GM19372 (cell line): ENCODE measurements at regions not wholly inside any gene's neighbourhood (a gene's known extent, or its start where the extent isn't known, plus 50 kb on each side); places are given as distances from the start of the nearest gene placed in this dataset.
"Not testable (repeated sequence)": the region's sequence is repeated elsewhere in the genome, so short reads cannot be mapped to it uniquely, and the experiment has no call there.

Experiments
- ATAC-seq: cut with Tn5 transposase; IDR thresholded peaks from one replicate; pipeline ENCODE4 v1.9.1; 2021; ENCODE audit warnings: mild to moderate bottlenecking, low read depth, moderate library complexity; ENCODE audit not compliant: unreplicated experiment

DNA sequence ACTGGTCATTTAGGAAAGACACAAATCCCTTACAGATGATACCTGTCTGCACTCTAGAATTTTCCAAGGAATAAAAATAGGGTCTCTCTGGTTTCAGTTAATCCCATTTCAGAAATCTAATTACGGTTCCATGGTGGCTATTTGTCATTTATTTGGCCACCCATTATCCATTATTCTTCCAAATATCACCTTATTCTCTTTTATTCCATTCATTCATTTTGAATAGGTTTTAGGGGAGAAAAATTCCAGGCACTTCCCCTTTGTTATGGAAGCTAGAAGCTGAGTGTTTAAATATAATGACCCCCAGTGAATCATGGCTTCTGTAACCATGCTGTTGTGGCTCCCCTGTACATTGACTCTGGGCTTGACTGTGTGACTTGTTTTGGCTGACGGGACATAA, 420.8 kb upstream of the DPH6 start:
- no peak for ATAC-seq

DNA sequence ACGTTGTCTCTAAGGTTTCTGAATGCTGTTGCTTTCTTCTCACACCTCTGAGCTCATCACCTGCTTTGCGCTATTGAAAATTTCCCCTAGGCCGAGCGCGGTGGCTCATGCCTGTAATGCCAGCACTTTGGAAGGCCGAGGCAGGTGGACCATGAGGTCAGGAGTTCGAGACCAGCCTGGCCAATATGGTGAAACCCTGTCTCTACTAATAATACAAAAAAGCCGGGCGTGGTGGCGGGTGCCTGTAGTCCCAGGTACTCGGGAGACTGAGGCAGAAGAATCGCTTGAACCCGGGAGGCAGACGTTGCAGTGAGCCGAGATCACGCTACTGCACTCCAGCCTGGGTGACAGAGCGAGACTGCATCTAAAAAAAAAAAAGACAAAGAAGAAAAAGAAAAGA, 422.0 kb upstream of the DPH6 start:
- ATAC-seq, result not testable (repeated sequence)

DNA sequence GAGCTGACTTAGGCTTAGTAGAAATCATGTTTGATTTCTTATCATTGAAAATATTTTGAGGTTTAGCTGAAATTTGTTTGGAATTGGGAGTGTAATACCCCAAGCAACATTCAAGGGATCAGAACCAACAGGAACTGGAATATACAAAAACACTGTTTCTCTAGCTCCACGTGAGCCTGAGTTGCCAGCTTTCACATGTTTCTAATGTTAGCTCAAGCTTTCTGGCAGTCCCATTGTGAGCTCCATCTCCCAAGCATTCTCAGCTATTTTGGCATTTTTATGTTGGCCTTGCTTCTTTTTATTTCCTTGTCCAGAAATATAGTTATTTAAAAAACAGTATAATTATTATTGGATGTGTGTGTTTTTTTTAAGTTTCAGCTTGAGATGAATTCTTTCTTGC, 427.1 kb upstream of the DPH6 start:
- ATAC-seq, result no peak

DNA sequence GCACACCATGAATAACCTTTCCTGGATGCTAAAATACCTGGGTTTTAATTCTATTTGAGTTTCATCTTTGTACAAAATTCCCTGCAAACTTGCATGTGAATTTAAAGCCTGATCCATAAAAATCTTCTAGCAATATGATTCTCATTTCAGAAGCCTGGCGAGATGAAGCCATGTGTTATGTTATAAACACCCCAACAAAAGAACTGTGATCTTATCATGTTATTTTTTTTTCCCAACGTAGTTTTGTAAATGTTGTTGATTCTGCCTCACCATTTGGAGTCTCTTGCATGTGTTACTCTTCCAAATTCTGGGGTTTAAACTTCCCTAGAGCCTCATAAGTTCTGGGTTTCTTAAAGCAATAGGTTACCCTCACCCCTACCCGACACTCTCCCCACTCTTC, 428.1 kb upstream of the DPH6 start:
- no peak for ATAC-seq

DNA sequence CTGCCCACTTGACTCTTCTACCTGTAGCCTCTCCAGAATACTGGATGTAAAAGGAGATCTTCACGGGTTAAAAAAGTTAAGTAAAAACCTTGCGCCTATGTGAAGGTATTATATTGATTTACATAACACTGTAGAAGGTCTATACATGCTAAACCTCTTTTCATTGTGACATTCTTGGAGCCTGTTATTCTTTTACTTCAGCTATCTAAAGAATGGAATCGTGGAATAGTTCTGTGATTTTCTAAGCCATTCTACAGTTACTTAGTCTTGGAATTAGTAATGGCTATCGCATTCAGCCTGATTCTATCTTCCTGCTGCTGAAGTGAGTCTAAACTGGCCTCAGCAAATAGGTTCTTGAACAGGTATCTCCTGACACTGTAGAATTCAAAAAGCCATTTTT, 430.0 kb upstream of the DPH6 start:
- ATAC-seq, result no peak

DNA sequence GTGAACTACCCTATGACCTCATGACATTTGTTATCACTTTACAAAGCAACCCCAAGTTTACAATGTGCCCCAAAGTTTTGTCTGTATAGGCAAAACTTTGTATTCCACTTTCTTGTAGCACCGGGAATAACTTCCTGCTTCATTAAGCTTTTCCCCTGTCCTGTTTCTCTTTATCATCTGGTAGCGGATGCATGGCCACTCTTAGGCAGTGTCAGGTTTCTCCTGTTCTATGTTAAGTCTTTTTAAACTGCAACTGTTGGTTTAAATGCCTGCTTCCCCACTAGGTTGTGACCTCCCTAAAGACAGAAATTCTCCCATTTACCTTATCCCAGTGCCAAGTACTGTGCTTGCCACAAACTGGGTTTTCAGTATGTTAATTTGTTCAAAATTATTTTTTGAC, 433.6 kb upstream of the DPH6 start:
- no peak for ATAC-seq

DNA sequence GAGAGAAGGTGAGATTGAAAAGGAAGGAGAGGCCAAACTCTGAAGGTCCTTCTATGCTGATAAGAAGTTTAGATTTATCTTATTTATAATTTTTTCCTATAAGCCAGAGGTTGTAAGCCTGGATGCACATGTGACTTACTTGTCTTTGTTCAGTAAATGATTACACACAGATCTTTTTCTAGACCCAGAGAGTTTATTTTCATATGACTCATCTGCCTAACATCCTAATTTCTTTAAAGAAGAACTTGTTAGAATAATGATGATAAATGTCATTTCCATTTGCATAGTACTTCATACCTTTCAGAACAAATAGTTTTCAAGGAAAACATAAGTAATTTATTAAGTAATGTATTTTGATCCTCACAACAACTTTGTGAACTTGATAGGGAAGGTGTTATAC, 434.8 kb upstream of the DPH6 start:
- ATAC-seq, result no peak

DNA sequence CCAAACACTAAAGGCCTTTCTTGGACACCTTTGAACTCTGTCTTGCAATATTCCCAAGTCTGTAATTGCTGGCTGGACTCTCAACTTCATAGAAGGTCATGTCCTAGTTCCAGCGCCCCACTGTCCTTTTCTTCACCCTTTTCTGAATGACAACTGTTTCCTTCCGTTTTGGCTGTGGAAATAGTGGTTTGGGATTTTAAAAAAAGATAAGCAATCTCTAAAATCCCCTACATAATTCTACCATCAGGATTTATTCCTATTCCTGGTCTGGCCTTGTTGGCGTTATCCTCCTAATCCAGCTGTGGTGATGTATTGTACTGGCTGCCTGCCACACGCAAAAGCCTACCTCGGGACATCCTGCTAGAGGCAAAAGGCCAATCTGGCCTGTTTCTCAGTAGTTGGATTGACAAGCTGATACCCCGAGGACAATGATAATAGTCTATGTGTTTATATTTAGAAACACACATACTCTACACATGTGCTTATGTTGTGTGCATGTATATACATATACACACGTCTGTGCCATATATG, 440.3 kb upstream of the DPH6 start:
- no peak for ATAC-seq

DNA sequence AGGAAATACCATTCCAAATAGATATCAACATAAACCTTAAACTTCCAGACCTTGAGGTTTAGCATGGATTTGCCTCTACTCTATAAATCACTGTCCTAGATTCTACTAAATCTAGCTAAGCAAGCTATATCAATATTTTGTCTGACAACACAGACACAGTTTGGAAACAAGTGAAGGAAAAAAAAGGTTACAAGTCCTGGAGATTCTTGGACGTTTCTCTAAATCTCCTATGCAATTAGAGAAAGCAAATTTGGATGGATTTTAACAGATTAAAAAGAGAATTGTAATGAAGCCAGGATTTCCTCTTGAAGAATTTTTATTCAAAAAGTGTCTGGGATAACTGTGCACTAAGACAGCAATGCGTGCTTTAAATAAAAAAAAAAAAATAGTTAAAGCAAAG, 441.1 kb upstream of the DPH6 start:
- ATAC-seq, result no peak

DNA sequence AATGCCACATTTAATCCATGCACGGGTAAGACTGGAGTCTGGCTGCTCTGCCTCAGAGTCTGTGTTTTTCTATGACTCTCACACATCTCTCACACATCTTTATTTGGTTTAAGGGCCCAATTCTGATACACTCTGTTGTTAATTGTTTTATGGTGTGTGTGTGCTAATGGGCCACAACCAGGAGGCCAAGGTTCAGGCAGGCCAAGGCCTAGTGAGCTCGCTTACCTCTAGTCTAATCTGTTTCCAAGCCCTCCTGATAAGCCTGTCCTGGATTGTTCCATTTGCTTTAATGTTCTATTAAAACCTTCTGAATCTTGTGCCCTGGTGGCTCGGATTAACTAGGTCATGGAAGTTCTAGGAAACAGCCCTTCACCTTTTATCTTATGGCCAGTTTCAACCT, 445.4 kb upstream of the DPH6 start:
- ATAC-seq, result no peak

DNA sequence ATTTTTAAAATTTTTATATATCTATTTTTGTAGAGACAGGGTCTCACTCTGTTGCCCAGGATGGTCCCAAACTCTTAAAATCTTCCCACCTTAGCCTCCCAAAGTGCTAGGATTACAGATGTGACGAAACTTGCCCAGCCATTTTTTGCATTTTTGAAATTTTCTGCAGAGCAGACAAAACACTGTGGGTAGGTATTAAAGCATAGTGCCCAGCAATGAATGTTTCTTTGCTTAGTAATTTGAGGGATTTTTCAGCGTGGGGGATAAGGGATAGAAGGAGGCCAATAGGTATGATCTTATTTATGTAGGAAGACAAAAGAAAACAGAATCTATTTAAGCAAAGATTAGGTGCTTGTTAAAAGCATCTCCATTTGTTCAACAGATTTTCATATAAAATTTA, 446.8 kb upstream of the DPH6 start:
- no peak for ATAC-seq

DNA sequence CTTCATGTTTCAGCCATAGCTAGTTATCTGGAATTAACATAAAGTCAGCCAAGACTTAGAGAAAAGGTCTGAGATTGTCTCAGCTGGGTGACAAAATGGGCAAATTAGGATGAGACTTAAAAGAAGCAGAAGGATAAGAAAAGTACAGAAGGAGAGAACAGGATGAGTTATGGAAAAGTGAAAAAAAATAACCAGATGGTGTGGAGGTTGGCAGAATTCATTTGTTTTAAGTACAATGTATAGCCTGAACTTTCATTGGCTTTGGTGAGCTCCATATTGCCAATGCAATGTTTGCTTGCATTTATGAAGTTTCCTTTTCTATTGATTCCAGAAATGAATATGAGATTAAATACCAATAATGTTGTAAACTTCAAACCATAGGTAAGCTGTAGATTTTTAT, 447.2 kb upstream of the DPH6 start:
- ATAC-seq, result no peak

DNA sequence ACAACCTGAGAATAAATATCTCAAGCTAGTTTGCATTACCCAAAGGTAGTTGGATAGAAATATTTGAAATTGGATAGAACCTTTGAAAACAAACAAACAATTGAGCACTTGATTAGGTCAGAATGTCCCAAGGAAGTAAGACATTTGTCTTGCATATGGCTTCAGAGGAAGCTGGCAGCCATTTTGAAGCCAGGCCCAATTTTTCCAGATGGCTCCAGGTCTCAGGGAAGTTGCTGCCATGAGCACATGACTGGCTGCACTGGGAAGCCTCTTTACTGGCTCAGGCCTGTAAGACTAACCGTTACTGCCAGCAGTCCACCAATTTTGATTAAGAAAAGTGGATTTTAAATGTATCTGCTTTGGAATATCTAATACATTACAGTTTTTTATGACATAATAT, 448.9 kb upstream of the DPH6 start:
- no peak for ATAC-seq

DNA sequence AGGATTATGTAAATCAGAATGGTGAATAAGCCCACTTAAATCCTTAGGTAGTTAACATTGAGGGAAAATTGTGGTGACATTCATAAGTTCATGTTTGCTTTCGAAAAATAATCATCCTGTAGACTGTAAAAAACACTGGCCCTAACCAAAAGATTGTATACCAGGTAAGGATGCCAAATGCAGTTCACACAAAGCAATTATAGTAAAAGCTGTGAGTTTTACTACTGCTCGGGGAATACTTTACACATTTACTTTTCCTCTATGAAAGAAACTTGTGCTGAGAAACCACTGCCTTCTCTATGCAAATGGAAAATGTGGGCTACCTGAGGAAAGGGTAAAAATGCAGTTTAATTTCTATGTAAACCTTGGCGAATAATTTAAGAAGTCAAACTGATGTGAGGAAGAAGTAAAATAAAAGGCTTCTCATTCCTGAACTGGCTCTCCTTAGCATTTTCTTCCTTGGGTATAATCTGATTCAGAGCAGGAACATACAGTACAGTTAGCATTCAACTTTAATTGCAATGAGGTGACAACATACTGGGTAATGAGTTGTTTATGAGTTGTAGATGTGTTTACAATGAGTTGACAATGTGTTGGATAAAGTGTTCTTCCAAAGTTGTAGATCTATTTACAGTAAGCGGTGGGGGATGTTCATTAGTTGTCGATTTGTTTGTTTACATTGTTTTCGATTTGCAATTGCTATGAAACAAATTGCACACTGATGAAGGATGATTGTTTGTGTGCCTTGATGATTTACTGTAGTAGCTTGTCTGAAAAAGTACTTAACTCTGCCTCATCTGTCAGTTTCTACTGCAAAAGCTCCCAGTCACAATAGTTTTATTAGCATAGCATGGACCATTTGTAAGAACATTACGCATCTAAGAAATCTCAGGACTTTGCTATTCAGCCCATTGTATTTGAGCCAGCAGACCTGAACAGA, 453.0 kb upstream of the DPH6 start:
- ATAC-seq, result no peak

DNA sequence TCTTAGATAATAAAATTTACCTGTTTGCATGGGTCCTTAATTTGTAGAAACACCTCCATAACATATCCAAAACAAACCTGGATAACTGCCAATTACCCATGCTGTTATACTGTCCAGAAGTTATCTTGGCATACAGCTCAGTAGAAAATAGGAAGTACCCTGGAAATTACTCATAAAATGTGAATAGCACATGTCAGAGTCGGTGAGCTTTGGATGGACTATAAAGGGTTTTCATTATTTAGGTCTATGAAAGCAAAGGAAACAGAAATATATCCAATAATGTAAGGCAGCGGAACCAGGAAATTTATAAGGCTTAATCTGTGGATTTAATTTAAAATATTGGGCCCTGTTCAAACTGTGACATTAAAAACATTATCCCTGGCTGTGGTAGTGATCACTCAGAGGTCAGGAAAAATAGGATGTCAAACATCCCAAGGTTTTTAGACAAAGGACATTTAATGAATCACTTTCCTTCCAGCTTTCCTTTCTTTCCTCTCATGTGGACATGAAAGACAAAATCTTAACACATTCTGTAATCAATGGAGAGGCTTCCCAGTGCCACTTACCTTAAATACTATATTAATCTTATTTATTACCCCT, 459.0 kb upstream of the DPH6 start:
- no peak for ATAC-seq

DNA sequence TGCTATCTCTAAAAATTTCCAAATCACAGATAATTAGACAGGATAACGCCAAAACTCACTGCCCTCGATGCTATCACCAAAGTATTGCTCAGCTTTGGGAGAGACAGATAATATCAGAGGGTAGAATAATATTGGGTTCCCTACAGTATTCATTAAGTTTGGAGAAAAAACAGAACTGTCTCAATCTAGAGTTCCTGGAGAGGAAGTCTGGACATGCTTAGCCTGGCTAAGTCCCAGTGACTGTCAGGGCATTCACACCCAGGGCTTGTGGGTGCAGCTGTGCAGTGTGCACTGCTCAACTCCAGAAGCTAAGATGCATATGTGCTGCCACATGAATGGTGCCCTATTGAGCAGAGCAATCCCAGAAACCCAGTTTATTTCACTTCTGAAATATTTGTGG, 459.6 kb upstream of the DPH6 start:
- no peak for ATAC-seq

DNA sequence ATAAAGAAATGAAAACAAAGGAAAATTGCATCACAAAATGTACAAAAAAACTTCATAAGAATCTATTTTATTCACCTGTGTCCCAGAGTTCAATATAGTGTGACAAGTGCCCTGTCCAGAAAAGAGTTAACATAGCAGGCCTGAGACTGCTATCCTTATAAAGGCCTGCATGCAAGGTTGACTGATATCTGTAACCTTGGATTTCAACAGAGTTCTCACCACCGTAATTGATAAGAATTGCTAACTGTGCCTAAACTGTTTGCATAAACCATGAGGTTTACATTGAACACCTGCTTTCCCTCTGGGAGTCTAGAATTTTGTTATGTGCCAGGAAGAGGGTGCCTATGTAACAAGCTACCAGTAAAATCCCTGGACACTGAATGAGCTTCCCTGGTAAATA, 461.7 kb upstream of the DPH6 start:
- ATAC-seq, result no peak

DNA sequence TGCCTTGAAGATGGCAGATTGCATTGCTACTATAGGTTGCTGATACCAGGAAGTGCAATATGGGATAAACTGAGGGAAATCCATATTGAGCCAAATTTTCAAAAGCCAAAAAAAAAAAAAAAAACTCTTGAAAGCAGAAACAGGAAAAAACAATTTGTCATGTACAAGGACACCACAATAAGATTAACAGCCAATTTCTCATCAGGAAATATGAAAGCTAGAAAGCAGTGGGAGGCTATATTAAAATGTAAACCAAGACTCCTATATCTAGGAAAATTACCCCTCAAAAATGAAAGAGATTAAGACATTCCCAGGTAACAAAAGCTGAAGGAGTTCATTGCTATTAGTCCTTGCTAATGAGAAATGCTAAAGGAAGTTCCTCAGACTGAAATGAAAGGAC, 462.8 kb upstream of the DPH6 start:
- ATAC-seq, result no peak

DNA sequence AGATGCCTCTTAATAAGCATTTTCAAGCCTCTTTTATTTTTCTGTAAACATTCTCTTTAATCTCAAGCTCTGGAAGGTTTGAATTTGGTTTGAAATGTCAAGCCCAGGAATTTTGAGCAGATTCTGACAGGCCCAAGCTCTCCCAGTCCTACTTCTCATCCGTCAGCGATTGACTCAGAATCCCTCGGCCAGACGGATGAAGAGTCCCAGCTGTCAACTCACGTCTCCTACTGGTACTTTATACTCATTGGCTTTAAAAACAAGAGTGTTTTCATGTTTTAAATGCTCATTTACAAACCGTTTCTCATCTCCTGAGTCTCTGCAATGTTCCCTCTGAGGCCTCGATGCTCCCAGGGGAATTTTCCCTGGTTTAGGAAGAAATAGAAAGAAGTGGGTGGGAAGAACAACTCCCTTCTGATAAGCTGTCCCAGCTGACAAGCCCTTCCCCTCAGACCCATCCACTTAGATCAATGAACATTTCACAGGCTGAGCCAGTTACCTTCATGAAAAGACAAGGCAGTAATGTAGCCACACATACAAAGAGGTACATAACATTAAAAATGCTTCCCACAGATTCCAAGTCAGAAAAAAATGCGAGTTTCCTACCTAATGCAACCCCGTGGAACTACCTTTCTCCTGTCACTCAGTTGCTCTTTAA, 478.2 kb upstream of the DPH6 start:
- no peak for ATAC-seq

DNA sequence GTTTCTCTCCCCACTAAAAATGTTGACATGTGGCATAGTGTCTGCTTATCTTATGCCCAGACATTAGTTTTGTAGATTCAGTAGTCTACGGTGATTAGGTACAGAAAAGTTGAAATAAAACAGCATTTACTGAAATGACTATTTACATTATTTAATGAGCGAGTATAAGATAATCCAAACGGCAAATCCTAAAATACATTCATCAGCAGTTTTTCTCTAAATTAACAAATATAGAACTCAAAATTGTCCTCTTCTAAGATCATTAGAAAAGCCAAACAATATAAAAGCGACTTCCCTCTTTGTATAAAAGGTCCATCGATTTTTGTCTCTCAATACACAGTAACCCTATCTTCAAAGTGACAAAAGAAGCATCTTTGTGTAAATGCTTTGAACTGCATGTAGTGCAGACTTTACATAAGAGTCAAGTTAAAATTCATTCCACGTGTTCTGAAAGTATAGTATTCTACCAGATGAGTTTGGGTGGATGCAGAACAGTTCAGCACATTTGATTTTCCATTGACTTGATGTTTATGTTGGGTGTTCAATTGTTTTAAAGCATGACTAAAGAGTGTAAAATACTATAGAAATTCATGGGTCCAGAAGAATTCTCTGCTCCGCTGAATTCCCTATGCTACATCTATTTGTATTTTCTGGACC, 480.8 kb upstream of the DPH6 start:
- ATAC-seq, result no peak

DNA sequence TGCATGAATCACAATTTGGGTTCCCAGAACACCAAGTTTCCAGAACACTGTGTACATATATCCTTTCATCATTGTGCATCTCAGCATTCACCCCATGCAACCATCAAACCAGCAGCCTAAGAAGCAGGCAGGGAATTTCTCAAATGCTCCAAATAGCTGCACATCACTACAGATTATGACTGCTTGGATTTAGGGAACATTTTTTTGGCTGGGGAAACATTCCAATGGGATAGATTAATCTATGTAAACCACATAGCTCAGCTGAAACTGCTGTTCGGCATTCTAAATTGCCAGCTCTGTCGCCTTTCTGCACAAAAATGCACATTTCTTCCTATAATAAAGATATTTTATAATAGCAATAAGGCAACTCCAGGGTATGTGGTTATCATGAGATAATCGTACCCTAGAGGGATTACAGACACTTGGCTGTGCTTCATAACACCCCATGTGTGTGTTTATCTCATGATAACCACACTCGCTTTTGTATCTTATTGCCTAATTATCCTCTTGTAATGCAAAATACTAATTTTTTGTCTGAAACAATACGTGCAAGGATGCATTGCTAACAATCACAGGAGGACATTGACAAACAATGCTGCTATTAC, 483.7 kb upstream of the DPH6 start:
- ATAC-seq, result no peak
